Right lobe of liver (tissue), 4 donors: ENCODE measurements at regions not wholly inside any gene's neighbourhood (a gene's known extent, or its start where the extent isn't known, plus 50 kb on each side); places are given as distances from the start of the nearest gene placed in this dataset.

Source experiments
- POLR2A ChIP-seq: fragments of 450-650 bp; IDR thresholded peaks from one replicate; pipeline ENCODE4 v1.6.1; 2017; ENCODE audit warnings: antibody characterized with exemption, mild to moderate bottlenecking
- TF ChIP-seq, protein P1 (sequence below), 4 donors: fragments of 200-600 bp in 3 of 4; fragments of 450-650 bp in 1 of 4; IDR thresholded peaks; one replicate each; pipeline versions ENCODE4 v1.5.1 to v1.8.0; 2016 to 2022; ENCODE audit warnings: antibody characterized with exemption in 4 of 4, mild to moderate bottlenecking in 2 of 4
- donor health status: DM: no; HTN: no; CAD: no.
- donor health status: DM: no; HTN: no; CAD: no.
- donor health status: DM: no; HTN: yes; CAD: no.

DNA sequence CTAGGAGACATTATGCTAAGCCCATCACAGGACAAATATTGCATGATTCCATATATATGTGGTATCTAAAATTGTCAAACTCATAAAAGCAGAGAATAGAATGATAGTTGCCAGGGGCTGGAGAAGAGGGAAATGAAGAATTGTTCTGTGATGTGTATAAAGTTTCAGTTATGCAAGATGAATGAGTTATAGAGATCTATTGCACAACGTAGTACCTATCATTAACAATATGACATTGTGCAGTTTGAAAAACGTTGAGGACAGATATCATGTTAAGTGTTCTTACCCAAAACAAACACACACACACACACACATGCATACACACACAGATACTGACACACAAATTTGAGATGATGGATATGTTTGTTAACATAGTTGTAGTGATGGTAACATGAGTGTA is 871.6 kb upstream of the GOT2 start:
- TF ChIP-seq, protein P1, sequence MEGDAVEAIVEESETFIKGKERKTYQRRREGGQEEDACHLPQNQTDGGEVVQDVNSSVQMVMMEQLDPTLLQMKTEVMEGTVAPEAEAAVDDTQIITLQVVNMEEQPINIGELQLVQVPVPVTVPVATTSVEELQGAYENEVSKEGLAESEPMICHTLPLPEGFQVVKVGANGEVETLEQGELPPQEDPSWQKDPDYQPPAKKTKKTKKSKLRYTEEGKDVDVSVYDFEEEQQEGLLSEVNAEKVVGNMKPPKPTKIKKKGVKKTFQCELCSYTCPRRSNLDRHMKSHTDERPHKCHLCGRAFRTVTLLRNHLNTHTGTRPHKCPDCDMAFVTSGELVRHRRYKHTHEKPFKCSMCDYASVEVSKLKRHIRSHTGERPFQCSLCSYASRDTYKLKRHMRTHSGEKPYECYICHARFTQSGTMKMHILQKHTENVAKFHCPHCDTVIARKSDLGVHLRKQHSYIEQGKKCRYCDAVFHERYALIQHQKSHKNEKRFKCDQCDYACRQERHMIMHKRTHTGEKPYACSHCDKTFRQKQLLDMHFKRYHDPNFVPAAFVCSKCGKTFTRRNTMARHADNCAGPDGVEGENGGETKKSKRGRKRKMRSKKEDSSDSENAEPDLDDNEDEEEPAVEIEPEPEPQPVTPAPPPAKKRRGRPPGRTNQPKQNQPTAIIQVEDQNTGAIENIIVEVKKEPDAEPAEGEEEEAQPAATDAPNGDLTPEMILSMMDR (IDR thresholded peaks at IDR 0.05): no peak
- no peak for TF ChIP-seq POLR2A
